ENCODE measurements at regions not wholly inside any gene's neighbourhood (a gene's known extent, or its start where the extent isn't known, plus 50 kb on each side); places are given as distances from the start of the nearest gene placed in this dataset.

DNA sequence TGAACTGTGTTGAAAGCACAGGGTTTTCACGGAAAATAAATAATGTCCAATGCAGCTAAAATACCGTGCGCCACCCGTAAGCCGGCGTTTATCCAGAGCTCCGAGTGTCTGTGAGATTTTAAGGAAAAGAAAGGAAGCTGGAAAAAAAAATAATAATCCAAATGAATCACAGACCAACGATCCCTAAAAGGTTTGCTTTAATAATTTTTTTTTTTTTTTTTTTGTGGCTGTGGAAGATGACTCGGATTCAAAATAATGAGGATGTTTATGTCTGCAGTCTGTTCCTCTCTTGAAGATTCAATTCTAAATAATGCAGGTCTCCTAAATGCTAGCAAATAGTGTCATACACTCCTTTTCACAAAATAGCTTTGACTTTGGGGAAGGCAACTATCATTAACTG lies 84.6 kb upstream of the PPP2R3B start:
- TF ChIP-seq EP300 (IDR thresholded peaks at IDR 0.05), result no peak
- TF ChIP-seq, protein P1, sequence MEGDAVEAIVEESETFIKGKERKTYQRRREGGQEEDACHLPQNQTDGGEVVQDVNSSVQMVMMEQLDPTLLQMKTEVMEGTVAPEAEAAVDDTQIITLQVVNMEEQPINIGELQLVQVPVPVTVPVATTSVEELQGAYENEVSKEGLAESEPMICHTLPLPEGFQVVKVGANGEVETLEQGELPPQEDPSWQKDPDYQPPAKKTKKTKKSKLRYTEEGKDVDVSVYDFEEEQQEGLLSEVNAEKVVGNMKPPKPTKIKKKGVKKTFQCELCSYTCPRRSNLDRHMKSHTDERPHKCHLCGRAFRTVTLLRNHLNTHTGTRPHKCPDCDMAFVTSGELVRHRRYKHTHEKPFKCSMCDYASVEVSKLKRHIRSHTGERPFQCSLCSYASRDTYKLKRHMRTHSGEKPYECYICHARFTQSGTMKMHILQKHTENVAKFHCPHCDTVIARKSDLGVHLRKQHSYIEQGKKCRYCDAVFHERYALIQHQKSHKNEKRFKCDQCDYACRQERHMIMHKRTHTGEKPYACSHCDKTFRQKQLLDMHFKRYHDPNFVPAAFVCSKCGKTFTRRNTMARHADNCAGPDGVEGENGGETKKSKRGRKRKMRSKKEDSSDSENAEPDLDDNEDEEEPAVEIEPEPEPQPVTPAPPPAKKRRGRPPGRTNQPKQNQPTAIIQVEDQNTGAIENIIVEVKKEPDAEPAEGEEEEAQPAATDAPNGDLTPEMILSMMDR (IDR thresholded peaks at IDR 0.05), result no peak
- TF ChIP-seq POLR2AphosphoS5 (IDR thresholded peaks at IDR 0.05), result no peak
- TF ChIP-seq POLR2A (IDR thresholded peaks at IDR 0.05), result no peak
